Eye (tissue), 1 donor: ENCODE measurements at regions not wholly inside any gene's neighbourhood (a gene's known extent, or its start where the extent isn't known, plus 50 kb on each side); places are given as distances from the start of the nearest gene placed in this dataset.
"Not testable (repeated sequence)": the region's sequence is repeated elsewhere in the genome, so short reads cannot be mapped to it uniquely, and the experiment has no call there.

Experiments used
- DNase-seq: peaks from one replicate; pipeline ENCODE4 v3.0.0-alpha.2; 2015

- no peak for DNase-seq
These were observed 50.8 kb upstream of the PRSS1 start for GRCh38 chr7:142698429-142698828.

GRCh38 chr7:142697270-142697669 lies 52.0 kb upstream of the PRSS1 start:
- no peak for DNase-seq

GRCh38 chr7:142696456-142697179 lies 52.7 kb upstream of the PRSS1 start:
- DNase-seq, result no peak

- no peak for DNase-seq
These were observed 55.4 kb upstream of the PRSS1 start for GRCh38 chr7:142693911-142694310.

GRCh38 chr7:142690554-142691182 lies 58.6 kb upstream of the PRSS1 start:
- DNase-seq, result no peak

GRCh38 chr7:142689439-142690120 lies 59.7 kb upstream of the PRSS1 start:
- DNase-seq, result no peak

GRCh38 chr7:142685877-142686508 lies 63.3 kb upstream of the PRSS1 start:
- DNase-seq, result no peak

GRCh38 chr7:142681314-142682092 lies 67.8 kb upstream of the PRSS1 start:
- no peak for DNase-seq

GRCh38 chr7:142671506-142671905 lies 77.8 kb upstream of the PRSS1 start:
- DNase-seq, result no peak

GRCh38 chr7:142670511-142670910 lies 78.8 kb upstream of the PRSS1 start:
- no peak for DNase-seq

GRCh38 chr7:142669074-142669654 lies 80.1 kb upstream of the PRSS1 start:
- DNase-seq, result peak; percentile 13

GRCh38 chr7:142668495-142668894 lies 80.8 kb upstream of the PRSS1 start:
- no peak for DNase-seq

GRCh38 chr7:142657376-142657775 lies 91.9 kb upstream of the PRSS1 start:
- no peak for DNase-seq

GRCh38 chr7:142654398-142654797 lies 94.9 kb upstream of the PRSS1 start:
- no peak for DNase-seq

GRCh38 chr7:142647749-142648148 lies 101.5 kb upstream of the PRSS1 start:
- no peak for DNase-seq

- peak; percentile 18 for DNase-seq
These were observed 102.7 kb upstream of the PRSS1 start for GRCh38 chr7:142646386-142647140.

GRCh38 chr7:142645777-142646176 lies 103.5 kb upstream of the PRSS1 start:
- no peak for DNase-seq

- no peak for DNase-seq
These were observed 107.0 kb upstream of the PRSS1 start for GRCh38 chr7:142642316-142642715.

GRCh38 chr7:142641252-142641651 lies 108.0 kb upstream of the PRSS1 start:
- DNase-seq, result not testable (repeated sequence)

- DNase-seq, result no peak
These were observed 110.7 kb upstream of the PRSS1 start for GRCh38 chr7:142638581-142638980.

- no peak for DNase-seq
These were observed 112.0 kb upstream of the PRSS1 start for GRCh38 chr7:142637240-142637639.

- no peak for DNase-seq
These were observed 112.5 kb upstream of the PRSS1 start for GRCh38 chr7:142636751-142637150.
